ENCODE measurements at regions not wholly inside any gene's neighbourhood (a gene's known extent, or its start where the extent isn't known, plus 50 kb on each side); places are given as distances from the start of the nearest gene placed in this dataset.

- Histone ChIP-seq H3K79me2 (ENCODE audit: control insufficient read depth, insufficient read depth, low read length) (no peaks in the 10 kb centered on the region), H2AFZ (ENCODE audit: control insufficient read depth, low read length) (no peak overlapping the region), H3K4me2 (ENCODE audit: control insufficient read depth, extremely low read depth, insufficient read depth, low read depth, low read length) (no peak overlapping the region), H3K27me3 (ENCODE audit: control insufficient read depth, extremely low read depth, insufficient read depth, low read length) (peaks cover 13% of the 10 kb centered on the region), H4K20me1 (ENCODE audit: control insufficient read depth, extremely low read depth, insufficient read depth, low read length) (no peaks in the 10 kb centered on the region), H3K9ac (ENCODE audit: control insufficient read depth, extremely low read depth, insufficient read depth, low read length) (no peak overlapping the region), H3K4me1 (ENCODE audit: control insufficient read depth, extremely low read depth, insufficient read depth, low read length) (no peaks in the 10 kb centered on the region), H3K9me1 (ENCODE audit: control insufficient read depth, extremely low read depth, insufficient read depth, low read length) (no peaks in the 10 kb centered on the region), H3K9me3 (ENCODE audit: control insufficient read depth, low read depth, low read length) (no peaks in the 10 kb centered on the region), H3K27ac (ENCODE audit: control insufficient read depth, insufficient read depth, low read length) (no peak overlapping the region), H3K36me3 (ENCODE audit: control insufficient read depth in 2 of 2, extremely low read depth in 1 of 2, insufficient read depth in 2 of 2, low read length in 2 of 2) (no peaks in the 10 kb centered on the region), H3K4me3 (ENCODE audit: control insufficient read depth in 2 of 3, extremely low read depth in 1 of 3, insufficient read depth in 2 of 3, low read depth in 1 of 3, low read length in 3 of 3) (no peak overlapping the region)
- DNase-seq (ENCODE audit: low read depth, low spot score) (peak; percentile 11), FAIRE-seq (no peak)
- dilution Hi-C loops (cut with MboI; ENCODE audit: extremely low pct_ligation_motif_present, low sequenced_read_pairs), result no loop called here
- TF ChIP-seq CTCF (optimal IDR thresholded peaks at IDR 0.05 in 1 of 3, IDR thresholded peaks at IDR 0.05 in 1 of 3, conservative IDR thresholded peaks at IDR 0.05 in 1 of 3; ENCODE audit: extremely low read depth in 1 of 3, insufficient read depth in 2 of 3, low read length in 3 of 3) (no peak), EZH2 (IDR thresholded peaks at IDR 0.05; ENCODE audit: low read length) (no peak)
These were observed 152.1 kb downstream of the OAT start for GRCh38 chr10:124266468-124267230.

- H3K4me1 ChIP-seq (ENCODE audit: control insufficient read depth, extremely low read depth, insufficient read depth, low read length), result no peaks in the 10 kb centered on the region
- peaks cover 13% of the 10 kb centered on the region for H3K27me3 ChIP-seq (ENCODE audit: control insufficient read depth, extremely low read depth, insufficient read depth, low read length)
- no peak overlapping the region for H3K4me2 ChIP-seq (ENCODE audit: control insufficient read depth, extremely low read depth, insufficient read depth, low read depth, low read length)
- no peaks in the 10 kb centered on the region for H3K36me3 ChIP-seq (ENCODE audit: control insufficient read depth in 2 of 2, extremely low read depth in 1 of 2, insufficient read depth in 2 of 2, low read length in 2 of 2)
- H3K9me1 ChIP-seq (ENCODE audit: control insufficient read depth, extremely low read depth, insufficient read depth, low read length), result no peaks in the 10 kb centered on the region
- H4K20me1 ChIP-seq (ENCODE audit: control insufficient read depth, extremely low read depth, insufficient read depth, low read length), result no peaks in the 10 kb centered on the region
- H3K27ac ChIP-seq (ENCODE audit: control insufficient read depth, insufficient read depth, low read length), result no peak overlapping the region
- H3K79me2 ChIP-seq (ENCODE audit: control insufficient read depth, insufficient read depth, low read length), result no peaks in the 10 kb centered on the region
- no peaks in the 10 kb centered on the region for H3K9me3 ChIP-seq (ENCODE audit: control insufficient read depth, low read depth, low read length)
- TF ChIP-seq EZH2 (IDR thresholded peaks at IDR 0.05; ENCODE audit: low read length) (no peak), CTCF (optimal IDR thresholded peaks at IDR 0.05 in 1 of 3, IDR thresholded peaks at IDR 0.05 in 1 of 3, conservative IDR thresholded peaks at IDR 0.05 in 1 of 3; ENCODE audit: extremely low read depth in 1 of 3, insufficient read depth in 2 of 3, low read length in 3 of 3) (no peak)
- dilution Hi-C loops (cut with MboI; ENCODE audit: extremely low pct_ligation_motif_present, low sequenced_read_pairs), result no loop called here
- FAIRE-seq (no peak), DNase-seq (ENCODE audit: low read depth, low spot score) (no peak)
- H3K4me3 ChIP-seq (ENCODE audit: control insufficient read depth in 2 of 3, extremely low read depth in 1 of 3, insufficient read depth in 2 of 3, low read depth in 1 of 3, low read length in 3 of 3), result no peak overlapping the region
- no peak overlapping the region for H3K9ac ChIP-seq (ENCODE audit: control insufficient read depth, extremely low read depth, insufficient read depth, low read length)
- H2AFZ ChIP-seq (ENCODE audit: control insufficient read depth, low read length), result no peak overlapping the region
These were observed 152.8 kb downstream of the OAT start for GRCh38 chr10:124265776-124266467.
